ENCODE measurements at regions not wholly inside any gene's neighbourhood (a gene's known extent, or its start where the extent isn't known, plus 50 kb on each side); places are given as distances from the start of the nearest gene placed in this dataset.

GRCh38 chr6:53725791-53726575 is 60.4 kb upstream of the KLHL31 start:
- TF ChIP-seq CTCF (conservative IDR thresholded peaks at IDR 0.05 in 1 of 2, IDR thresholded peaks at IDR 0.05 in 1 of 2; ENCODE audit: low read depth in 1 of 2, low read length in 2 of 2): peak; percentile 90 to 91
- no peak for TF ChIP-seq EZH2 (IDR thresholded peaks at IDR 0.05; ENCODE audit: low read length, missing control alignments)
